ENCODE measurements at regions not wholly inside any gene's neighbourhood (a gene's known extent, or its start where the extent isn't known, plus 50 kb on each side); places are given as distances from the start of the nearest gene placed in this dataset.

DNA sequence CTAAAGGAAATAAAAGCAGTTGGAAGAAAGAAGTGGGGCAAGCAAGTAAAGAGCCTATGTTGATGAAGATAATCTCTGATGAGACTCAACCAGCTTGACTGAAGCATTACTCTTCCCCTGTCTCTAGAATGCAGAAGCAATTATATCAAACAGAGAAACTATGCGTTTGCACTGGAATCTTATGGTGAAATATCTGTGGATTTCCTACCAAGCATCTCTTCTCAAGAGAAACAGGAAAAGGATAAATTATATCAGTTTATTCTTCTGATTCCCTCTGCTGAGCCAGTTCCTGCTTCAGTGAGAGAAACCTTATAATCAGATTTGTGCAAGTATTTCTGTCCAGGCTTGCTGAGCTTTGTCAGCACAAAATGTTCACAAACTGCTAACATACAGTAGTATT is 316.7 kb upstream of the SLC7A11 start:
- Mint-ChIP-seq H3K4me1 (ENCODE audit: low read depth) (no peaks in the 10 kb centered on the region), H3K4me3 (ENCODE audit: low read depth) (no peak overlapping the region)
- TF ChIP-seq, protein P1, sequence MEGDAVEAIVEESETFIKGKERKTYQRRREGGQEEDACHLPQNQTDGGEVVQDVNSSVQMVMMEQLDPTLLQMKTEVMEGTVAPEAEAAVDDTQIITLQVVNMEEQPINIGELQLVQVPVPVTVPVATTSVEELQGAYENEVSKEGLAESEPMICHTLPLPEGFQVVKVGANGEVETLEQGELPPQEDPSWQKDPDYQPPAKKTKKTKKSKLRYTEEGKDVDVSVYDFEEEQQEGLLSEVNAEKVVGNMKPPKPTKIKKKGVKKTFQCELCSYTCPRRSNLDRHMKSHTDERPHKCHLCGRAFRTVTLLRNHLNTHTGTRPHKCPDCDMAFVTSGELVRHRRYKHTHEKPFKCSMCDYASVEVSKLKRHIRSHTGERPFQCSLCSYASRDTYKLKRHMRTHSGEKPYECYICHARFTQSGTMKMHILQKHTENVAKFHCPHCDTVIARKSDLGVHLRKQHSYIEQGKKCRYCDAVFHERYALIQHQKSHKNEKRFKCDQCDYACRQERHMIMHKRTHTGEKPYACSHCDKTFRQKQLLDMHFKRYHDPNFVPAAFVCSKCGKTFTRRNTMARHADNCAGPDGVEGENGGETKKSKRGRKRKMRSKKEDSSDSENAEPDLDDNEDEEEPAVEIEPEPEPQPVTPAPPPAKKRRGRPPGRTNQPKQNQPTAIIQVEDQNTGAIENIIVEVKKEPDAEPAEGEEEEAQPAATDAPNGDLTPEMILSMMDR (IDR thresholded peaks at IDR 0.05; ENCODE audit: unreplicated experiment), result no peak

GRCh38 chr4:138555584-138555983 is 313.4 kb upstream of the SLC7A11 start:
- Mint-ChIP-seq H3K27ac (no peak overlapping the region), H3K36me3 (ENCODE audit: insufficient read depth) (peaks cover 1% of the 10 kb centered on the region), H3K9me3 (ENCODE audit: low read depth) (peaks cover 6% of the 10 kb centered on the region), H3K27me3 (no peaks in the 10 kb centered on the region), H3K4me1 (ENCODE audit: low read depth) (no peaks in the 10 kb centered on the region), H3K4me3 (ENCODE audit: low read depth) (no peak overlapping the region)
- TF ChIP-seq, protein P1 (IDR thresholded peaks at IDR 0.05; ENCODE audit: unreplicated experiment), result peak; percentile 41
- no peak for DNase-seq (ENCODE audit: low spot score, unreplicated experiment)

More for the DNA sequence above, 316.7 kb upstream of the SLC7A11 start:
- no peak for DNase-seq (ENCODE audit: low spot score, unreplicated experiment)
- Mint-ChIP-seq H3K27me3 (no peaks in the 10 kb centered on the region), H3K36me3 (ENCODE audit: insufficient read depth) (no peaks in the 10 kb centered on the region), H3K9me3 (ENCODE audit: low read depth) (no peaks in the 10 kb centered on the region), H3K27ac (no peak overlapping the region)

GRCh38 chr4:138555108-138555507 is 313.0 kb upstream of the SLC7A11 start:
- peaks cover 6% of the 10 kb centered on the region for H3K9me3 Mint-ChIP-seq (ENCODE audit: low read depth)
- TF ChIP-seq, protein P1 (IDR thresholded peaks at IDR 0.05; ENCODE audit: unreplicated experiment), result no peak
- no peaks in the 10 kb centered on the region for H3K4me1 Mint-ChIP-seq (ENCODE audit: low read depth)
- no peaks in the 10 kb centered on the region for H3K27me3 Mint-ChIP-seq
- H3K36me3 Mint-ChIP-seq (ENCODE audit: insufficient read depth), result peaks cover 1% of the 10 kb centered on the region
- H3K27ac Mint-ChIP-seq, result no peak overlapping the region
- H3K4me3 Mint-ChIP-seq (ENCODE audit: low read depth), result no peak overlapping the region
- DNase-seq (ENCODE audit: low spot score, unreplicated experiment), result no peak

GRCh38 chr4:138553001-138553845 is 311.1 kb upstream of the SLC7A11 start:
- Mint-ChIP-seq H3K9me3 (ENCODE audit: low read depth) (peaks cover 6% of the 10 kb centered on the region), H3K27ac (no peak overlapping the region), H3K36me3 (ENCODE audit: insufficient read depth) (peaks cover 1% of the 10 kb centered on the region), H3K4me3 (ENCODE audit: low read depth) (no peak overlapping the region), H3K4me1 (ENCODE audit: low read depth) (no peaks in the 10 kb centered on the region), H3K27me3 (no peaks in the 10 kb centered on the region)
- TF ChIP-seq, protein P1 (IDR thresholded peaks at IDR 0.05; ENCODE audit: unreplicated experiment), result no peak
- DNase-seq (ENCODE audit: low spot score, unreplicated experiment), result no peak

GRCh38 chr4:138542191-138542776 is 300.1 kb upstream of the SLC7A11 start:
- Mint-ChIP-seq H3K36me3 (ENCODE audit: insufficient read depth) (no peaks in the 10 kb centered on the region), H3K4me1 (ENCODE audit: low read depth) (no peaks in the 10 kb centered on the region), H3K4me3 (ENCODE audit: low read depth) (no peak overlapping the region), H3K9me3 (ENCODE audit: low read depth) (peaks cover 20% of the 10 kb centered on the region), H3K27ac (no peak overlapping the region), H3K27me3 (no peaks in the 10 kb centered on the region)
- no peak for DNase-seq (ENCODE audit: low spot score, unreplicated experiment)
- TF ChIP-seq, protein P1 (IDR thresholded peaks at IDR 0.05; ENCODE audit: unreplicated experiment), result no peak

All from progenitor cell of endocrine pancreas (in vitro differentiated cells).